A673 (cell line): ENCODE measurements at regions not wholly inside any gene's neighbourhood (a gene's known extent, or its start where the extent isn't known, plus 50 kb on each side); places are given as distances from the start of the nearest gene placed in this dataset.
"Not testable (repeated sequence)": the region's sequence is repeated elsewhere in the genome, so short reads cannot be mapped to it uniquely, and the experiment has no call there.

Source experiments
- BruUV-seq: library from RNA; stranded (reverse); fragments of 400-500 nt; replicated peaks from 2 replicates; lab custom pipeline; 2021; lab: Mats Ljungman, UMichigan
- CTCF ChIA-PET: fragments of 300-600 bp; sonication (Branson Sonifier 250); formaldehyde crosslinking; loops from one replicate; lab custom pipeline; 2022; ENCODE audit warnings: antibody characterized with exemption; lab: Charles Lee
- POLR2A ChIA-PET: fragments of 300-600 bp; sonication (Branson Sonifier 250); formaldehyde crosslinking; loops from one replicate; lab custom pipeline; 2022; ENCODE audit warnings: antibody characterized with exemption; ENCODE audit not compliant: low non-redundant PET; lab: Charles Lee
- DNase-seq: peaks from one replicate; pipeline ENCODE4 v3.0.0-alpha.2; 2015; ENCODE audit warnings: low spot score
- H3K27ac ChIP-seq: fragments of 200-600 bp; sonication (generic); 2 replicates; pipeline ENCODE4 v1.5.1; 2016; ENCODE audit warnings: mixed run types, low read depth, mild to moderate bottlenecking, mixed read lengths, antibody characterized with exemption, low read length; ENCODE audit not compliant: poor library complexity, severe bottlenecking
- H3K27me3 ChIP-seq: fragments of 200-600 bp; sonication (generic); replicated peaks from 2 replicates; pipeline ENCODE4 v1.6.1; 2017; ENCODE audit warnings: mixed run types, low read depth, mild to moderate bottlenecking, mixed read lengths, antibody characterized with exemption, low read length; ENCODE audit not compliant: insufficient read depth, poor library complexity
- H3K36me3 ChIP-seq: fragments of 200-600 bp; sonication (generic); 2 replicates; pipeline ENCODE4 v1.6.1; 2016; ENCODE audit warnings: mixed run types, mild to moderate bottlenecking, mixed read lengths, antibody characterized with exemption, low read length; ENCODE audit not compliant: insufficient read depth, poor library complexity, severe bottlenecking
- H3K4me1 ChIP-seq: fragments of 200-600 bp; sonication (generic); 2 replicates; pipeline ENCODE4 v1.6.1; 2017; ENCODE audit warnings: mixed run types, mild to moderate bottlenecking, mixed read lengths, antibody characterized with exemption, low read length; ENCODE audit not compliant: insufficient read depth, poor library complexity, severe bottlenecking
- H3K4me3 ChIP-seq: fragments of 200-600 bp; sonication (generic); 2 replicates; pipeline ENCODE4 v1.5.1; 2016; ENCODE audit warnings: low read depth, mixed run types, mild to moderate bottlenecking, mixed read lengths, low read length; ENCODE audit not compliant: poor library complexity, severe bottlenecking
- H3K9me3 ChIP-seq: fragments of 200-600 bp; sonication (generic); 2 replicates; pipeline ENCODE4 v1.6.1; 2016; ENCODE audit warnings: mixed run types, low read depth, mild to moderate bottlenecking, mixed read lengths, antibody characterized with exemption, low read length; ENCODE audit not compliant: poor library complexity, severe bottlenecking
- EZH2 ChIP-seq: fragments of 200-600 bp; sonication (generic); IDR thresholded peaks from 2 replicates; pipeline ENCODE4 v1.6.1; 2017; ENCODE audit warnings: borderline replicate concordance, low read depth, mild to moderate bottlenecking, mixed read lengths, antibody characterized with exemption, low read length; ENCODE audit not compliant: poor library complexity, severe bottlenecking
- intact Hi-C: fragments of 100-400 bp; cut with micrococcal nuclease; formaldehyde crosslinking; loops from one replicate; pipeline ENCODE4 v1.10.0; 2022; ENCODE audit not compliant: unreplicated experiment
- TF ChIP-seq, protein P1 (sequence below): fragments of 300-800, 200-600 bp; sonication (generic); conservative IDR thresholded peaks from 2 replicates; pipeline ENCODE4 v1.5.1; 2017; ENCODE audit warnings: low read depth, mild to moderate bottlenecking, antibody characterized with exemption, low read length, moderate library complexity, mixed read lengths

DNA sequence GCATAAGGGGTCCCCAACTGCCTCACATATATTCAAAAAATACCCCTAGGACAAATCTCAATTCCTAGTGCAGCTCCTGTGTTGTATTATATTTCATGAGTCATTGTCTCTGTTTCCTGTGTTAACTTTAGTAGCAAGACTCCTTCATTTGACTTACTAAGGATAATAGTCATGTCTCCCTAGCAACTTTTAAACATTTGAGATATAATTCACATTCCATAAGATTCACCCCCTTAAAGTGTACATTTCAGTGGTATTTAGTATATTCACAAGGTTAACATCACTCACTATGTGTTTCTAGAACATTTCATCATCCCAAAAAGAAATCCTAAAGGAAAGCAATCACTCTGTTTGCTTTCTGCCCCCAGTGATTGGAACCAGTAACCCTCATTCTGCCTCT lies 121.3 kb upstream of the WNT7A start:
- H3K4me3 ChIP-seq = no peak overlapping the region
- H3K27ac ChIP-seq = peak overlapping the region; percentile 22
- DNase-seq = peak; percentile 33
- H3K27me3 ChIP-seq = no peaks in the 10 kb centered on the region
- H3K4me1 ChIP-seq = peaks cover 9% of the 10 kb centered on the region
- no peaks in the 10 kb centered on the region for H3K36me3 ChIP-seq
- no peaks in the 10 kb centered on the region for H3K9me3 ChIP-seq
- ChIA-PET POLR2A (no interaction called here), CTCF (no interaction called here)
- BruUV-seq = no TSS peak
- intact Hi-C loops = no loop called here
- TF ChIP-seq, protein P1, sequence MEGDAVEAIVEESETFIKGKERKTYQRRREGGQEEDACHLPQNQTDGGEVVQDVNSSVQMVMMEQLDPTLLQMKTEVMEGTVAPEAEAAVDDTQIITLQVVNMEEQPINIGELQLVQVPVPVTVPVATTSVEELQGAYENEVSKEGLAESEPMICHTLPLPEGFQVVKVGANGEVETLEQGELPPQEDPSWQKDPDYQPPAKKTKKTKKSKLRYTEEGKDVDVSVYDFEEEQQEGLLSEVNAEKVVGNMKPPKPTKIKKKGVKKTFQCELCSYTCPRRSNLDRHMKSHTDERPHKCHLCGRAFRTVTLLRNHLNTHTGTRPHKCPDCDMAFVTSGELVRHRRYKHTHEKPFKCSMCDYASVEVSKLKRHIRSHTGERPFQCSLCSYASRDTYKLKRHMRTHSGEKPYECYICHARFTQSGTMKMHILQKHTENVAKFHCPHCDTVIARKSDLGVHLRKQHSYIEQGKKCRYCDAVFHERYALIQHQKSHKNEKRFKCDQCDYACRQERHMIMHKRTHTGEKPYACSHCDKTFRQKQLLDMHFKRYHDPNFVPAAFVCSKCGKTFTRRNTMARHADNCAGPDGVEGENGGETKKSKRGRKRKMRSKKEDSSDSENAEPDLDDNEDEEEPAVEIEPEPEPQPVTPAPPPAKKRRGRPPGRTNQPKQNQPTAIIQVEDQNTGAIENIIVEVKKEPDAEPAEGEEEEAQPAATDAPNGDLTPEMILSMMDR = no peak
- no peak for TF ChIP-seq EZH2

DNA sequence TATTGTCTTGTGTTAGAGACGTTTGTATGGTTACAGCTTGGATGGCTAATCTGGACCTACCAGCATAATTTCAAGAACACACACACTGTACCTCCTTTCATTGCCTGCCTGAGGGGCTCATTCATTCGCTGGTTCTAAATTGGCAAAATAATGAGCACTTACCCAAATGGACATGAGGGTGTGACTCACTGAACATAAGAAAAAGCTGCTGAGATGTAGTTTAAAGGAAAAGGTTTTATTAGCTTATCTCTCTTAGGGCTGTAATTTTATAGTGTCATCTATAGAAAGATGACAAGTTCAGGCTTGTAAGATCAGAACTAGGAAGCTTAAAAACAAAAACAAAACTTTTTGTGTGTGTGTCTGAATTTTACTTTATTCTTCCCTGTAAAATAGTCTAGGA lies 120.7 kb upstream of the WNT7A start:
- ChIA-PET CTCF (no interaction called here), POLR2A (no interaction called here)
- no peak overlapping the region for H3K4me3 ChIP-seq
- peak; percentile 37 for DNase-seq
- no peak for TF ChIP-seq EZH2
- TF ChIP-seq, protein P1 = no peak
- H3K9me3 ChIP-seq = no peaks in the 10 kb centered on the region
- no TSS peak for BruUV-seq
- H3K4me1 ChIP-seq = peaks cover 9% of the 10 kb centered on the region
- H3K27me3 ChIP-seq = no peaks in the 10 kb centered on the region
- no peaks in the 10 kb centered on the region for H3K36me3 ChIP-seq
- intact Hi-C loops = no loop called here
- peak overlapping the region; percentile 22 for H3K27ac ChIP-seq

DNA sequence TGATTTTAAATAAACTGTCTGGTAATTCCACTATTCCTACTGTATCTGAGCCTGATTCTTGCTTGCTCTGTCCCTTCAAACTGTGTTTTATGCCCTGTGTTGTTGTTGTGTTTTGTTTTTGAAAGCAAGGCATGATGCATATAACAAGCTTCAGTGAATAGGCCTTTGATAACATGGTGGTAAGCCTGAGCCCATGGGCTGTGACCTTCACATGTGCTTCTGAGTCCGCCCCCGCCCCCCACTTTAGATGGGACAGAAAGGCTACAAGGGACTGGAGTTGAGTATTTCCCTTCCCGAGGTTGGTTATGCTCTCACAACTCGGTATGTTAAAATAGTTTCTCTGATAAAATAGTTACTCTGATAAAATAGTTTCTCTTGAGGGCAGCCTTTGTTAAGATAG lies 119.0 kb upstream of the WNT7A start:
- Histone ChIP-seq H3K9me3 (no peaks in the 10 kb centered on the region), H3K27me3 (no peaks in the 10 kb centered on the region), H3K4me1 (peaks cover 9% of the 10 kb centered on the region), H3K36me3 (no peaks in the 10 kb centered on the region), H3K27ac (no peak overlapping the region), H3K4me3 (no peak overlapping the region)
- CTCF ChIA-PET = no interaction called here
- DNase-seq = no peak
- POLR2A ChIA-PET = no interaction called here
- TF ChIP-seq, protein P1 = no peak
- no peak for TF ChIP-seq EZH2
- no TSS peak for BruUV-seq
- intact Hi-C loops = no loop called here

DNA sequence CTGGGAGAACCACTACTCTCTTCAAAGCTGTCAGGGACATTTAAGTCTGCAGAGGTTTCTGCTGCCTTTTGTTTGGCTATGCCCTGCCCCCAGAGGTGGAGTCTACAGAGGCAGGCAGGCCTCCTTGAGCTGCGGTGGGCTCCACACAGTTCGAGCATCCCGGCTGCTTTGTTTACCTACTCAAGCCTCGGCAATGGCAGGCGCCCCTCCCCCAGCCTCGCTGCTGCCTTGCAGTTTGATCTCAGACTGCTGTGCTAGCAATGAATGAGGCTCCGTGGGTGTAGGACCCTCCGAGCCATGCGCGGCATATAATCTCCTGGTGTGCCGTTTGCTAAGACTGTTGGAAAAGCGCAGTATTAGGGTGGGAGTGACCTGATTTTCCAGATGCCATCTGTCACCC lies 115.3 kb upstream of the WNT7A start:
- BruUV-seq, intact Hi-C loops, H3K9me3 ChIP-seq, H3K4me1 ChIP-seq, CTCF ChIA-PET, H3K36me3 ChIP-seq, POLR2A ChIA-PET, H3K27ac ChIP-seq, H3K4me3 ChIP-seq, DNase-seq, H3K27me3 ChIP-seq: not testable (repeated sequence)

DNA sequence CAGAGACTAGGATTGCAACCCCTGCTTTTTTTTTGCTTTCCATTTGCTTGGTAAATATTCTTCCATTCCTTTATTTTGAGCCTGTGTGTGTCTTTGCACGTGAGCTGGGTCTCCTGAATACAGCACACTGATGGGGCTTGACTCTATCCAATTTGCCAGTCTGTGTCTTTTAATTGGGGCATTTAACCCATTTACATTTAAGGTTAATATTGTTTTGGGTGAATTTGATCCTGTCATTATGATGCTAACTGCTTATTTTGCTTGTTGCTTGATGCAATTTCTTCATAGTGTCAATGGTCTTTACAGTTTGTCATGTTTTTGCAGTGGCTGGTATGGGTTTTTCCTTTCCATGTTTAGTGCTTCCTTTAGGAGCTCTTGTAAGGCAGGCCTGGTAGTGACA lies 109.1 kb upstream of the WNT7A start:
- H3K4me3 ChIP-seq, BruUV-seq, CTCF ChIA-PET, H3K27ac ChIP-seq, intact Hi-C loops, POLR2A ChIA-PET, H3K36me3 ChIP-seq, DNase-seq, H3K4me1 ChIP-seq, H3K9me3 ChIP-seq, H3K27me3 ChIP-seq: not testable (repeated sequence)
